ENCODE measurements at regions not wholly inside any gene's neighbourhood (a gene's known extent, or its start where the extent isn't known, plus 50 kb on each side); places are given as distances from the start of the nearest gene placed in this dataset.

DNA sequence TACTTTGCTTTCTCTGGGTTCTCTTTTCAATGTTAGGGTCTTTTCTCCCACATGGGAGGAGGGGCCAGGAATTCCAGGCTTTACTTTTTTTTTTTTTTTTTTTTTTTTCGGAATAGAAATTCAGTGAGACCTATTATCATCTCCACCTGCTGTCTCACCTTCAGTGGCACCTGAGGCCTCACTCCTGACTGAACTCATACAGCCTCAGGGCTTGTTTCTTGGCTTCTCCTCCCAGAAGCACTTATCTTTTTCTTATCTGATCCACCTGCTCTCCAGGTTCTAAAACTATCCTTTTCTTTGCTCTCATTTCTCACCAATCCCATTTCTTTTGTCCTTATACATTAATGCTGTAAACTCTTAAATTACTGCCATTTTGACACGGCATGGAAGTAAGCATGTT, 117.3 kb upstream of the PPP3CA start:
- no peak for DNase-seq
- Histone ChIP-seq H3K27ac (no peak overlapping the region), H3K4me3 (no peak overlapping the region), H3K36me3 (ENCODE audit: low read depth, missing control alignments) (no peaks in the 10 kb centered on the region), H3K4me1 (no peaks in the 10 kb centered on the region), H3K9me3 (no peaks in the 10 kb centered on the region), H3K27me3 (no peaks in the 10 kb centered on the region)
- WGBS, 2 donors, result 67 to 80% methylated on average over 2 of the region's 2 CpGs
- no peak for TF ChIP-seq POLR2A (IDR thresholded peaks at IDR 0.05)
- TF ChIP-seq, protein P1, sequence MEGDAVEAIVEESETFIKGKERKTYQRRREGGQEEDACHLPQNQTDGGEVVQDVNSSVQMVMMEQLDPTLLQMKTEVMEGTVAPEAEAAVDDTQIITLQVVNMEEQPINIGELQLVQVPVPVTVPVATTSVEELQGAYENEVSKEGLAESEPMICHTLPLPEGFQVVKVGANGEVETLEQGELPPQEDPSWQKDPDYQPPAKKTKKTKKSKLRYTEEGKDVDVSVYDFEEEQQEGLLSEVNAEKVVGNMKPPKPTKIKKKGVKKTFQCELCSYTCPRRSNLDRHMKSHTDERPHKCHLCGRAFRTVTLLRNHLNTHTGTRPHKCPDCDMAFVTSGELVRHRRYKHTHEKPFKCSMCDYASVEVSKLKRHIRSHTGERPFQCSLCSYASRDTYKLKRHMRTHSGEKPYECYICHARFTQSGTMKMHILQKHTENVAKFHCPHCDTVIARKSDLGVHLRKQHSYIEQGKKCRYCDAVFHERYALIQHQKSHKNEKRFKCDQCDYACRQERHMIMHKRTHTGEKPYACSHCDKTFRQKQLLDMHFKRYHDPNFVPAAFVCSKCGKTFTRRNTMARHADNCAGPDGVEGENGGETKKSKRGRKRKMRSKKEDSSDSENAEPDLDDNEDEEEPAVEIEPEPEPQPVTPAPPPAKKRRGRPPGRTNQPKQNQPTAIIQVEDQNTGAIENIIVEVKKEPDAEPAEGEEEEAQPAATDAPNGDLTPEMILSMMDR (IDR thresholded peaks at IDR 0.05), result no peak
- intact Hi-C loops (cut with DNase I; ENCODE audit: low total_unique reads), result no loop called here

DNA sequence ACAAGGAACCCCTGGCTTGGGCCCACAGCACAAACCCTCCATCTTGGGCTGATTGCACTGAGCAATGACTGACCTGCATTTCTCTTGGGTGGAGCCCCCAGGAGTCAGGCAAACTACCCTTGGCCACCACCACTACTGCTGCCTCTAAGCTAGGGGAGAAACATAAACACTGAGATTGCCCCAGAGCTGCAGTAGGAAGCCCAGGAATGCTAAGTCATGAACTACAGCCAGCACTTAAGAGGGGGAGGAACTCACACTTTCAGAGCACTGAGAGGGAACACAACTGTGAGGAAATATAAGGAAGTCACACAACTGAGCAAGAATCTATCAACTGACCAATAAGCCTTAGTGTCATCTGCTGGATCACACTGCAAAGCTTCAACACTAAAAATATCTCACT, 111.6 kb upstream of the PPP3CA start:
- H3K9me3 ChIP-seq, result no peaks in the 10 kb centered on the region
- intact Hi-C loops (cut with DNase I; ENCODE audit: low total_unique reads), result no loop called here
- no peaks in the 10 kb centered on the region for H3K27me3 ChIP-seq
- DNase-seq, result no peak
- H3K27ac ChIP-seq, result no peak overlapping the region
- no peaks in the 10 kb centered on the region for H3K36me3 ChIP-seq (ENCODE audit: low read depth, missing control alignments)
- TF ChIP-seq POLR2A (IDR thresholded peaks at IDR 0.05), result no peak
- TF ChIP-seq, protein P1 (IDR thresholded peaks at IDR 0.05), result no peak
- no peak overlapping the region for H3K4me3 ChIP-seq
- no peaks in the 10 kb centered on the region for H3K4me1 ChIP-seq

DNA sequence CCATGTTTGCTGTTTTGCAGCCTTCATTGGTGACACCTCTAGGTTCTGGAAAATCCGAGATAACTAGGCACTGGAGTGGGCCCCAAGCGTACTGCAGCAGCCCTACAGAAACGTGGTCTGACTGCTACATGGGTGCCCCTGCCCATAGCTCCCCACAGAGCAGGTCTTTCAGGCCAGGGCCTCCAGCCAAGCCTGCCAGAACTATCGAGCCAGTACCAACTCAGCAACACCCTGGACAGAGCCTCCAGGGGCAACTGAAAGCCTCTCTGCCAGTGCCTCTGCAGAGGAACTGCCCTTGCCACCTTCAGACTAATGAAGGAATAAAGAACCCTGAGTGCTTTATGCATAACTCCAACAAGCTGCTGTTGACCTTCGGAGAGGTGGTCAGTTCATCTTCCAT, 111.1 kb upstream of the PPP3CA start:
- intact Hi-C loops (cut with DNase I; ENCODE audit: low total_unique reads), result no loop called here
- WGBS, 2 donors, result 87 to 100% methylated on average over 1 to 5 of the region's 5 CpGs
- no peak overlapping the region for H3K27ac ChIP-seq
- no peaks in the 10 kb centered on the region for H3K4me1 ChIP-seq
- no peaks in the 10 kb centered on the region for H3K9me3 ChIP-seq
- no peak overlapping the region for H3K4me3 ChIP-seq
- no peak for DNase-seq
- no peaks in the 10 kb centered on the region for H3K27me3 ChIP-seq
- TF ChIP-seq POLR2A (IDR thresholded peaks at IDR 0.05), result no peak
- TF ChIP-seq, protein P1 (IDR thresholded peaks at IDR 0.05), result no peak
- H3K36me3 ChIP-seq (ENCODE audit: low read depth, missing control alignments), result no peaks in the 10 kb centered on the region

DNA sequence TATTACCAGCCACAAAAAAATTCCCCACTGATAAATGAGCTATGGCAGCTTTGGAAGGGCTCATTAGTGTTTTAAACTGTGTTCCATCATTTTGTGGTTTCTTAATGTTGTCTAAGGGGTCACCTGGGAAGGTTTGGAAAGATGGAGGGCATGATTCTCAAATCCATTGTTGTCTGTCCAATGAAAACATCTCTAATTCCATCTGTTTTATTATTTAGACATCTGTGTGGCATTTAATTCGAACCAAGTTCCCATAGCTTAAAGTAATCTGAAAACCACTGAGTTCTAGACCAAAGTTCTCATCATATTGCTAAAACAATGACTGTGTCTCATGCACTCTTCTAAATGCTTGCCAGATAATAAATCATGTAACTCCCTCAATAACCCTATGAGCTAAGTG, 103.8 kb upstream of the PPP3CA start:
- Histone ChIP-seq H3K36me3 (ENCODE audit: low read depth, missing control alignments) (no peaks in the 10 kb centered on the region), H3K27me3 (no peaks in the 10 kb centered on the region), H3K4me3 (no peak overlapping the region), H3K27ac (no peak overlapping the region), H3K4me1 (no peaks in the 10 kb centered on the region), H3K9me3 (no peaks in the 10 kb centered on the region)
- TF ChIP-seq POLR2A (IDR thresholded peaks at IDR 0.05), result no peak
- TF ChIP-seq, protein P1 (IDR thresholded peaks at IDR 0.05), result no peak
- 81 to 87% methylated on average over 1 of the region's 1 CpG for WGBS, 2 donors
- no peak for DNase-seq
- intact Hi-C loops (cut with DNase I; ENCODE audit: low total_unique reads), result no loop called here

DNA sequence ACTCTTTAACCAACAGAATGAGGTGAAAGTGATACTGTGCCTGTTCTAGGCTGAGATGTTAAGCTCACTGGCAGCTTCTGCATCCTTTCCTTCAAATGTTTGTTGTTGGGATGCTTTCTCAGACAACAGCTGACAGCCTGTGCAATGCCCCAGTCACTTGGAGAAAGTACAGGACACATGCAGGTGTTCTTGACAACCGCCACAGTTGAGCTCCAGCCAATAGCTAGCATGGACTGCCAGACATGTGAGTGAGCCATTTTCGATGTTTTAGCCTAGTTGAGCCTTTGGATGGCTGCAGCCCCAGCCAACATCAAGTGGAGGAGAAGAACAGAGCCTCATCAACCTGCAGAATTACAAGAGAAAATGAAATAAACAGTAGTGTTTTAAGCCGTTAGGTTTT, 94.1 kb upstream of the PPP3CA start:
- Histone ChIP-seq H3K36me3 (ENCODE audit: low read depth, missing control alignments) (no peaks in the 10 kb centered on the region), H3K27ac (no peak overlapping the region), H3K9me3 (no peaks in the 10 kb centered on the region), H3K4me3 (no peak overlapping the region), H3K4me1 (no peaks in the 10 kb centered on the region), H3K27me3 (no peaks in the 10 kb centered on the region)
- 78 to 89% methylated on average over 3 of the region's 3 CpGs for WGBS, 2 donors
- intact Hi-C loops (cut with DNase I; ENCODE audit: low total_unique reads), result no loop called here
- DNase-seq, result no peak
- no peak for TF ChIP-seq POLR2A (IDR thresholded peaks at IDR 0.05)
- TF ChIP-seq, protein P1 (IDR thresholded peaks at IDR 0.05), result no peak

Data from testis (tissue), 2 donors.